Peyer's patch (tissue), 4 donors: ENCODE measurements at regions not wholly inside any gene's neighbourhood (a gene's known extent, or its start where the extent isn't known, plus 50 kb on each side); places are given as distances from the start of the nearest gene placed in this dataset.

Experiments
- POLR2A ChIP-seq, 2 donors: fragments of 450-650 bp; IDR thresholded peaks; one replicate each; pipeline ENCODE4 v1.5.1; 2017; ENCODE audit warnings: antibody characterized with exemption in 2 of 2, mild to moderate bottlenecking in 2 of 2, moderate library complexity in 2 of 2
- TF ChIP-seq, protein P1 (sequence below), 6 experiments: fragments of 450-650 bp in 4 of 6; fragments of 200-600 bp in 2 of 6; sonication (generic) in 1 of 6; IDR thresholded peaks; one replicate each; pipeline ENCODE4 v1.5.1; 2017 to 2019; ENCODE audit warnings: antibody characterized with exemption in 6 of 6, mild to moderate bottlenecking in 3 of 6, moderate library complexity in 1 of 6

DNA sequence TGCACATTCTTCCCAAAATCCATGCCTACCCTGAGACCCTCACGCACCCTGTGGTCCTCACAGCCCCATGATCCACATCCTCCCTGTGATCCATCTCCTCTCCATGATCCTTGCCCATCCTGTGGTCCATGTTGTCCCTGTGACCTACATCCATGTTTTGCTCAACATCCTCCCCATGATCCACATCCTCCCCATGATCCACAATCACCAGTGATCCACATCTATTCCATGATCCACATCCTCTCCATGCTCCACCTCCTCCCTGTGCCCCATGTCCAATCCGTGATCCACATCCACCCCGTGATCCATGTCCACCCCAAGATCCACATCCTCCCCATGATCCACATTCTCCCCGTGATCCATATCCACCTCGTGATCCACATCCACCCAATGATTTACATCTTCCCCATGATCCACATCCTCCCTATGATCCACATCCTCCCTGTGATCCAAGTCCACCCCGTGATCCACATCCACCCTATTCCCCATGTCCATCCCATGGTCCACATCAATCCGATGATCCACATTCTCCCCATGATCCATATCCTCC is 281.2 kb downstream of the MYCN start:
- TF ChIP-seq POLR2A (IDR thresholded peaks at IDR 0.05): no peak
- TF ChIP-seq, protein P1, sequence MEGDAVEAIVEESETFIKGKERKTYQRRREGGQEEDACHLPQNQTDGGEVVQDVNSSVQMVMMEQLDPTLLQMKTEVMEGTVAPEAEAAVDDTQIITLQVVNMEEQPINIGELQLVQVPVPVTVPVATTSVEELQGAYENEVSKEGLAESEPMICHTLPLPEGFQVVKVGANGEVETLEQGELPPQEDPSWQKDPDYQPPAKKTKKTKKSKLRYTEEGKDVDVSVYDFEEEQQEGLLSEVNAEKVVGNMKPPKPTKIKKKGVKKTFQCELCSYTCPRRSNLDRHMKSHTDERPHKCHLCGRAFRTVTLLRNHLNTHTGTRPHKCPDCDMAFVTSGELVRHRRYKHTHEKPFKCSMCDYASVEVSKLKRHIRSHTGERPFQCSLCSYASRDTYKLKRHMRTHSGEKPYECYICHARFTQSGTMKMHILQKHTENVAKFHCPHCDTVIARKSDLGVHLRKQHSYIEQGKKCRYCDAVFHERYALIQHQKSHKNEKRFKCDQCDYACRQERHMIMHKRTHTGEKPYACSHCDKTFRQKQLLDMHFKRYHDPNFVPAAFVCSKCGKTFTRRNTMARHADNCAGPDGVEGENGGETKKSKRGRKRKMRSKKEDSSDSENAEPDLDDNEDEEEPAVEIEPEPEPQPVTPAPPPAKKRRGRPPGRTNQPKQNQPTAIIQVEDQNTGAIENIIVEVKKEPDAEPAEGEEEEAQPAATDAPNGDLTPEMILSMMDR (IDR thresholded peaks at IDR 0.05): no peak
